Lung (tissue), 11 donors: ENCODE measurements at regions not wholly inside any gene's neighbourhood (a gene's known extent, or its start where the extent isn't known, plus 50 kb on each side); places are given as distances from the start of the nearest gene placed in this dataset.

Source experiments
- ATAC-seq: fragments of 200-7000 bp; cut with Tn5 transposase; one replicate; pipeline ENCODE4 v1.9.1; 2020; ENCODE audit warnings: moderate number of reproducible peaks; ENCODE audit not compliant: insufficient read depth, low FRiP score
- DNase-seq, 3 donors: peaks; one replicate each; pipeline ENCODE4 v3.0.0-alpha.2; 2013 to 2017
- H3K27ac ChIP-seq, 2 donors: one replicate each; pipeline ENCODE4 v1.5.1; 2013; ENCODE audit warnings: mild to moderate bottlenecking in 2 of 2, moderate library complexity in 2 of 2, control low read depth in 1 of 2, inconsistent platforms in 1 of 2, low read depth in 1 of 2, low read length in 1 of 2
- H3K27me3 ChIP-seq, 3 donors: one replicate each; pipeline ENCODE4 v1.5.1; 2013; ENCODE audit warnings: low read length in 2 of 3; ENCODE audit not compliant: control insufficient read depth in 3 of 3, insufficient read depth in 3 of 3
- H3K36me3 ChIP-seq, 4 donors: one replicate each; pipeline ENCODE4 v1.5.1; 2013; ENCODE audit warnings: low read length in 4 of 4, mild to moderate bottlenecking in 1 of 4, moderate library complexity in 1 of 4; ENCODE audit not compliant: control insufficient read depth in 4 of 4, insufficient read depth in 4 of 4
- H3K4me1 ChIP-seq, 5 donors: one replicate each; pipeline ENCODE4 v1.5.1; 2013; ENCODE audit warnings: low read length in 5 of 5, mild to moderate bottlenecking in 2 of 5, moderate library complexity in 1 of 5; ENCODE audit not compliant: control insufficient read depth in 5 of 5, insufficient read depth in 5 of 5
- H3K4me3 ChIP-seq: one replicate; pipeline ENCODE4 v1.5.1; 2013; ENCODE audit warnings: mild to moderate bottlenecking, control low read depth, moderate library complexity
- H3K9ac ChIP-seq, 2 donors: one replicate each; pipeline ENCODE4 v1.5.1; 2013; ENCODE audit warnings: low read length in 2 of 2, control low read depth in 1 of 2; ENCODE audit not compliant: insufficient read depth in 1 of 2
- H3K9me3 ChIP-seq, 4 donors: one replicate each; pipeline ENCODE4 v1.5.1; 2013; ENCODE audit warnings: low read length in 3 of 4, mild to moderate bottlenecking in 1 of 4, moderate library complexity in 1 of 4; ENCODE audit not compliant: control insufficient read depth in 4 of 4, insufficient read depth in 3 of 4
- WGBS, 2 donors: extraction: QIAGEN DNeasy Blood & Tissue Kit; methylation state at CpG; one replicate each; pipeline ENCODE4 v1.1.7; 2013; 5-methylcytosine and 5-hydroxymethylcytosine counted together
- TF ChIP-seq, protein P1 (sequence below): IDR thresholded peaks from 2 replicates; pipeline ENCODE4 v1.5.1; 2012; ENCODE audit warnings: mild to moderate bottlenecking; ENCODE audit errors: control extremely low read depth, extremely low read depth
- donor health status: control.
- donor health status: control.
- donor health status: Bipolar disorder and iron deficiency.
- donor health status: healthy.
- donor health status: DM: yes; HTN: yes; CAD: no.

DNA sequence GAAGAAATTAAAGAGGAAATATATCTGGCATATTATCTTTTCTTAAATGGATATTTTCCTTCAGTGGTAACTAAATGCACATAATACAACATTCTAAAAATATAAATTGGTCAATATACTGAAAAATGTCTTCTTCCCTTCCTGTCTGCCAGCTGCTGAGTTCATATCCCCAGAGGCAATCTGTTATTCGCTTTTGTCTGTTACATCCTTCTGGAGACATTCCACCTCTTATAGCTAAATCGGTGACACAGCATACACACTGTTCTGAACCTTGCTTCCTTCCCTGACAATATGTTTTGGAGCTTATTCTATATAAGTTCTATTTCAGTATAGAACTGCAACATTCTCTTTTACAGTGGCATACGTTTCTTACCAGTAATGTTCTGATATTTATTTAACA lies 147.8 kb downstream of the TENT4A start:
- peaks cover 0 to 11% (median 0%) of the 10 kb centered on the region in 4 donors for H3K9me3 ChIP-seq
- ATAC-seq, result no peak
- H3K36me3 ChIP-seq, result no peaks in the 10 kb centered on the region
- TF ChIP-seq, protein P1, sequence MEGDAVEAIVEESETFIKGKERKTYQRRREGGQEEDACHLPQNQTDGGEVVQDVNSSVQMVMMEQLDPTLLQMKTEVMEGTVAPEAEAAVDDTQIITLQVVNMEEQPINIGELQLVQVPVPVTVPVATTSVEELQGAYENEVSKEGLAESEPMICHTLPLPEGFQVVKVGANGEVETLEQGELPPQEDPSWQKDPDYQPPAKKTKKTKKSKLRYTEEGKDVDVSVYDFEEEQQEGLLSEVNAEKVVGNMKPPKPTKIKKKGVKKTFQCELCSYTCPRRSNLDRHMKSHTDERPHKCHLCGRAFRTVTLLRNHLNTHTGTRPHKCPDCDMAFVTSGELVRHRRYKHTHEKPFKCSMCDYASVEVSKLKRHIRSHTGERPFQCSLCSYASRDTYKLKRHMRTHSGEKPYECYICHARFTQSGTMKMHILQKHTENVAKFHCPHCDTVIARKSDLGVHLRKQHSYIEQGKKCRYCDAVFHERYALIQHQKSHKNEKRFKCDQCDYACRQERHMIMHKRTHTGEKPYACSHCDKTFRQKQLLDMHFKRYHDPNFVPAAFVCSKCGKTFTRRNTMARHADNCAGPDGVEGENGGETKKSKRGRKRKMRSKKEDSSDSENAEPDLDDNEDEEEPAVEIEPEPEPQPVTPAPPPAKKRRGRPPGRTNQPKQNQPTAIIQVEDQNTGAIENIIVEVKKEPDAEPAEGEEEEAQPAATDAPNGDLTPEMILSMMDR, result no peak
- H3K27ac ChIP-seq, result no peak overlapping the region
- H3K27me3 ChIP-seq, result no peaks in the 10 kb centered on the region
- H3K4me1 ChIP-seq, result no peaks in the 10 kb centered on the region
- no peak for DNase-seq
- WGBS, 2 donors, result 69 to 82% methylated on average over 3 of the region's 3 CpGs
- H3K9ac ChIP-seq, result no peak overlapping the region
- no peak overlapping the region for H3K4me3 ChIP-seq

DNA sequence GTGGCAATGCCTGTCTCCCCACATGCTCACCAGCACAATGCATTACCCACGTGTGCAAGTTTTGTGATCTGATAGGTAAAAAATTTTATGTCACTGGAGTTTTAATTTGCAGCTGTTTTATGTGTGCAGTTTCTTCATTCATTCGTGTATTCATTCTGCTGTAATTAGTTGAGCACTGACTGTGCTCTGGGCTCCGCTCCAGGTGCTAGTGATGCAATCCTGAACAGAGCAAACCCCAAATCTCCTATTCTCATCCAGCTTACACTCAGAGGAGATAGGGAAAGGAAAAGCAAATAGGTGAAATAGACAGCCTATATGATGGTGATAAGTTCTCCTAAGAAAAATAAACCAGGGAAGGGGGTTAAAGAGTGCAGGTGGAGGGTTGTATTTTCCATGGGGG lies 148.4 kb downstream of the TENT4A start:
- 66 to 83% methylated on average over 3 of the region's 3 CpGs for WGBS, 2 donors
- Histone ChIP-seq H3K36me3 (no peaks in the 10 kb centered on the region), H3K27ac (no peak overlapping the region), H3K27me3 (no peaks in the 10 kb centered on the region), H3K9me3 (peaks cover 0 to 11% (median 0%) of the 10 kb centered on the region in 4 donors), H3K9ac (no peak overlapping the region), H3K4me3 (no peak overlapping the region), H3K4me1 (no peaks in the 10 kb centered on the region)
- DNase-seq, result no peak
- no peak for ATAC-seq
- TF ChIP-seq, protein P1, result no peak

DNA sequence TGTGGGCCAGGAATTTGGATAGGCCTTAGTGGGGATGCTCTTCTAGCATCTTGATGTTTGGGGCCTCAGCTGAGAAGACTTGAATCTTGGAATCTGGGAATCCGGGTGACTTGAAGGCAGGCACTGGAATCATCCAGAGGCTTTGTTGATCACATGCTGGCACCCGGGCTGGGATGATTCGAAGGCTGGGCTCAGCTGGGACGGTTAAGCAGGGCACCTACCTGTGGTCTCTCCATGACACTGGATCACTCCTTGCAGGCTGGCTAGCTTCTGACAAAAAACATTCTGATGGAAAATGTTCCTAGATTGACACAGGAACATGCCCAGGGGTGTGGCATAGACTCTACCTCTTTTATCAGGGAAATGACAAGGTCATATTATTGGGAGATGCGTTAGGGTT lies 149.1 kb downstream of the TENT4A start:
- H3K27ac ChIP-seq, result no peak overlapping the region
- ATAC-seq, result no peak
- DNase-seq, result no peak
- H3K4me1 ChIP-seq, result no peaks in the 10 kb centered on the region
- 85 to 93% methylated on average over 5 of the region's 5 CpGs for WGBS, 2 donors
- no peak overlapping the region for H3K9ac ChIP-seq
- no peaks in the 10 kb centered on the region for H3K27me3 ChIP-seq
- H3K4me3 ChIP-seq, result no peak overlapping the region
- no peaks in the 10 kb centered on the region for H3K36me3 ChIP-seq
- TF ChIP-seq, protein P1, result no peak
- H3K9me3 ChIP-seq, result peaks cover 0 to 11% (median 0%) of the 10 kb centered on the region in 4 donors

DNA sequence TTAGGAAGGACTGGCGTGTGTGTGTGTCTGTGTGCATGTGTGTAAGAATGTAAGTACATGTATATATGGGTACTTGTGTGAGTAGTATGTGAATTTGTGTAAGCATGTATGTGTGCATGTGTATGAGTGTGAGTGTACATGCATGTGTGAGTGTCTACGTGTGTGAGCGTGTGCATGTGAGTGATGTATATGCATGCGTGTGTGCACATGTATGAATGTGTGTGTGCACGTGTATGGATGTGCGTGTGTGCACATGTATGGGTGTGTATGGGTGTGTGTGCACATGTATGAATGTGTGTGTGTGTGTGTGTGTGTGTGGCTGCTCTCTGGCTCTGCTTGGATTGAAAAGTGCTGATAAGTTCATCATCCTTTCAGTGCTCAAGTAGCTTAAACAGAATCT lies 154.5 kb downstream of the TENT4A start:
- Histone ChIP-seq H3K9ac (no peak overlapping the region), H3K27me3 (peaks cover 0 to 3% (median 0%) of the 10 kb centered on the region in 3 donors), H3K27ac (no peak overlapping the region), H3K4me3 (no peak overlapping the region), H3K9me3 (peaks cover 0 to 7% (median 0%) of the 10 kb centered on the region in 4 donors), H3K36me3 (no peaks in the 10 kb centered on the region), H3K4me1 (no peaks in the 10 kb centered on the region)
- DNase-seq (no peak), ATAC-seq (no peak)
- TF ChIP-seq, protein P1, result no peak
- 96 to 98% methylated on average over 6 of the region's 6 CpGs for WGBS, 2 donors
